BJ (cell line): ENCODE measurements at regions not wholly inside any gene's neighbourhood (a gene's known extent, or its start where the extent isn't known, plus 50 kb on each side); places are given as distances from the start of the nearest gene placed in this dataset.

ENCODE experiments used
- CTCF ChIA-PET: fragments of 350-600 bp; formaldehyde crosslinking; extraction: SDS; loops from one replicate; lab custom pipeline; 2021; ENCODE audit warnings: antibody characterized with exemption, inconsistent platforms; lab: Yijun Ruan, JAX
- POLR2A ChIA-PET: fragments of 300-600 bp; sonication (Branson Sonifier 250); formaldehyde crosslinking; extraction: SDS; loops from one replicate; lab custom pipeline; 2021; ENCODE audit warnings: antibody characterized with exemption; lab: Charles Lee
- DNase-seq: peaks from one replicate; pipeline ENCODE4 v3.0.0-alpha.2; 2011; ENCODE audit warnings: low read depth
- H3K27me3 ChIP-seq: 2 replicates; pipeline ENCODE4 v1.6.0; 2011; ENCODE audit warnings: low read length; ENCODE audit not compliant: control insufficient read depth, insufficient read depth
- H3K36me3 ChIP-seq: 2 replicates; pipeline ENCODE4 v1.5.1; 2011; ENCODE audit warnings: low read length; ENCODE audit not compliant: control insufficient read depth, insufficient read depth
- H3K4me3 ChIP-seq: 2 replicates; pipeline ENCODE4 v1.5.1; 2011; ENCODE audit warnings: low read depth, mild to moderate bottlenecking, control low read depth, low read length
- CTCF ChIP-seq: IDR thresholded peaks from 2 replicates; pipeline ENCODE4 v1.5.1; 2011; ENCODE audit warnings: low read depth, mild to moderate bottlenecking, control low read depth, inconsistent platforms, low read length, moderate library complexity; ENCODE audit not compliant: insufficient read depth

- no peak for TF ChIP-seq CTCF
- no peak for DNase-seq
- no peaks in the 10 kb centered on the region for H3K36me3 ChIP-seq
- CTCF ChIA-PET = no interaction called here
- H3K27me3 ChIP-seq = no peaks in the 10 kb centered on the region
- H3K4me3 ChIP-seq = no peak overlapping the region
- POLR2A ChIA-PET = no interaction called here
Measured at GRCh38 chr21:16863908-16864307, 648.9 kb upstream of the CXADR start.

- Histone ChIP-seq H3K27me3 (no peaks in the 10 kb centered on the region), H3K4me3 (no peak overlapping the region), H3K36me3 (no peaks in the 10 kb centered on the region)
- no peak for DNase-seq
- TF ChIP-seq CTCF = no peak
- POLR2A ChIA-PET = no interaction called here
- CTCF ChIA-PET = interaction anchor here (0.9 kb wide), 1 partner anchor 14 kb away, joined by 3 read pairs; no protein-coding TSS in a partner anchor
Measured at GRCh38 chr21:16865632-16866031, 647.2 kb upstream of the CXADR start.

GRCh38 chr21:16866851-16867250 is 646.0 kb upstream of the CXADR start:
- Histone ChIP-seq H3K36me3 (no peaks in the 10 kb centered on the region), H3K27me3 (no peaks in the 10 kb centered on the region), H3K4me3 (no peak overlapping the region)
- TF ChIP-seq CTCF = no peak
- ChIA-PET POLR2A (no interaction called here), CTCF (no interaction called here)
- no peak for DNase-seq

DNA sequence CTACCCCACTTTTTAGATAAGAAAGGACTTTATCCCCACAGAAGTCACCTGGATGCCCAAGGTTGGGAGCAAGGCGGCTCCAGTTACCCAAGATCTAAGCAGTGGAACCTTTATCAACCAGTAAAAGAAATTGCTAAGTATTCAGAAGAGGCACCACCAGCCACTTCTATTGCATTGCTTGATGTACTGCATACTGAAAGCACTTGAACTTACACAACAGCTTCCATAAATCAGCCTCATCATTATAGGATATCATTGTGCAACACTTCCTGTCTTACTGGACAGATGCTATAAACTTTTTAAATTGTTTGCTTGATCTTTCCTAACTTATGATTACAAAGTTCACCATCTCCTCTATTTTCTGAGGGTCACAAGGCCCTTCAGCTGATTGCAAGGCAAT is 642.7 kb upstream of the CXADR start:
- H3K27me3 ChIP-seq = no peaks in the 10 kb centered on the region
- ChIA-PET CTCF (interaction anchor here (0.6 kb wide), 1 partner anchor 12 kb away, joined by 3 read pairs; no protein-coding TSS in a partner anchor), POLR2A (no interaction called here)
- H3K36me3 ChIP-seq = no peaks in the 10 kb centered on the region
- no peak for TF ChIP-seq CTCF
- no peak overlapping the region for H3K4me3 ChIP-seq
- no peak for DNase-seq

- POLR2A ChIA-PET = no interaction called here
- H3K36me3 ChIP-seq = no peaks in the 10 kb centered on the region
- H3K4me3 ChIP-seq = no peak overlapping the region
- H3K27me3 ChIP-seq = no peaks in the 10 kb centered on the region
- CTCF ChIA-PET = no interaction called here
- TF ChIP-seq CTCF = no peak
- no peak for DNase-seq
Measured at GRCh38 chr21:16872616-16873015, 640.2 kb upstream of the CXADR start.
